ENCODE measurements at regions not wholly inside any gene's neighbourhood (a gene's known extent, or its start where the extent isn't known, plus 50 kb on each side); places are given as distances from the start of the nearest gene placed in this dataset.

DNA sequence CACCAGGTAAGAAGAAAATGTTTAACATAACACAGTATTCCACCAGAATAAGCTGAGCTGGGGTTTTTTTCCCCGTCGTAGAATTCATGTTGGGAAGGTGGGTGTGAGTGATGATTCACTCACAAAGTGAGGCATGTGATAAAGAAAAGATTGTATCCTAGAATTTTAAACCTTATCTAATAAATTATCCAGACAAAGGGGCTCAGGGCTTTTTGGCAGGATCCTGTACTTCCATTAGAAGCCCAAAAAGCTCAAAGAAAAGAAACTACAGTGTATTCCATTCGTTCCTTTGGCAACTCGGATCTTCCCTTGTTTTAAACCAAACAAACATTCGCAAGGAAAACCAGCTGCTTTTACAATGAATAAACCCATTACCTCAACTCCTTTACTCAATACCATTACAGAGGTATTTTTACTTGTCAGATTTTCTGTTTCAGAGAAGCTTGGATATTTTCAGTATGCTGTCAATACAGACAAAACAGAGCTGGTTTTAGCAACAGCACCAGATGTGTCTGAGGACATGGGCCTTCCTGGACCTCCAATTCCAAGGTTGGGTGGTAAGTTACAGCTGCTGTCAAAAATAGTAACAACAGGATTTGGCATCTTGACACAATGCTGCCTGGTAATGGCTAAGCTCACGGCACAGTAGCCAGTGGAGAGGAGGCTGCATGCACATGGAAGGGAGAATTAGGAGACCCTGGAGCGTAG lies 159.9 kb upstream of the RUNX1 start:
- peak; percentile 35 for DNase-seq

DNA sequence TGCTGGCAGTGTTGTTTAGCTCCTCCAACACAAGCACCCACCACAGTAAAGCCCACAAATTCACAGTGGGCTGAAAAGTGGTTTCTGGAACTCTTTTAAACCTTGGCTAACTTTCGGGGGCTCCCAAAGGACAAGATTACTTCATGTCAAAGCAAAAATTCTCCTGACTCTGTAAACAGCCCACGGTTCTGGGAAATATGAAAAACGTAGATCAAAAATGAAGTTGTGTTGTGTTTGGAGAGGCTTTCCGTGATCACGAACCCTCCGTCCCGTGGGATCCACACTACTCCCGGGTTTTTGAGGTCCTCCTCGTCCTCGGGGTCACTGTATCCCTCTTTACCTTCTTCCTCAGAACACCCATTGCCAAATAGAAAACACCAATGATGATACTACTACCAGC lies 159.0 kb upstream of the RUNX1 start:
- DNase-seq, result no peak

GRCh38 chr21:35207322-35207721 lies 158.2 kb upstream of the RUNX1 start:
- DNase-seq, result no peak

DNA sequence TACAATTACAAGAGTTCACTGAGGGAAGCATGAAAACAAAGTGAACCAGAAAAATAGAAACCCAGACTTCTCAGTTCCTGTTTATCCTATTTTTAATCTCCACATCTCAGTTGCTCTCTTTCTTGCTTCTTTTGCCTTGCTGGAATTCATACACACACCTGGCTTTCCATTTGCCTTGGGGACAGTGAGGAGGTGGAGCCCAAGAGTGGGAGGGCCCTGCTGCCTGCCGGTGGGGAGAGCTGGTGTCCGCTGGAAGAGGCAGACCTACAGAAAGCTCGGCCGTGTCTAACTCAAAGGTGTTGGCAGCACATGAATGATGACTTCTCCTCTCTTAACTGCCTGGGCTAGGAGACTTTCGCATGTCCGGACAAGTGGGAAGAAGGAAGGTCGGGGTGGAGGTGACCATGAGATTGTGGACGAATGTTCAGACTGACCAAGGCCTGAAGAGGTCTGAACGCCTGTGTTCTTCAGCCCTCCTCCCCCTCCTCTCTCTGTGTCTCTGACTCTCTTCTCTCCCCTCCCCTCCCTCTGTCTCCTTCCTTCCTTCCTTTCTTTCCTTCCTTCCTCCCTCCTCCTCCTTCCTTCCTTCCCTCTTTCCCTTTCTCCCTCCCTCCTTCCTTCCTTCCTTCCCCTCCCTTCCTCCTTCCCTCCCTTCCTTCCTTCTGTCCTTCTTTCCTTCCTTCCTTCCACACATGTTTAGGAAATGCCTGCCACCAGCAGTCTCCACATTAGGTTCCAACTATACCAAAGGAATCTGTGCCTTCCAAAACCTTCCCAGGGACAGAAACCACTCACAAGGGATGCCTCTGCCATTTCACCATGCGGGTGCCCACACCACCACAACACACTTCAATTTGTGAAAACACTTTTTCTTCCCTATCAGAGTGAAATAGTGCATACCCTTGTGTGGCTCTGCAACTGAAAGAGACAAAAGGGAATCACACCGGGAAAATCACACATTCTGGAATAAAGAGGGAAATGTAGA lies 157.3 kb upstream of the RUNX1 start:
- no peak for DNase-seq

DNA sequence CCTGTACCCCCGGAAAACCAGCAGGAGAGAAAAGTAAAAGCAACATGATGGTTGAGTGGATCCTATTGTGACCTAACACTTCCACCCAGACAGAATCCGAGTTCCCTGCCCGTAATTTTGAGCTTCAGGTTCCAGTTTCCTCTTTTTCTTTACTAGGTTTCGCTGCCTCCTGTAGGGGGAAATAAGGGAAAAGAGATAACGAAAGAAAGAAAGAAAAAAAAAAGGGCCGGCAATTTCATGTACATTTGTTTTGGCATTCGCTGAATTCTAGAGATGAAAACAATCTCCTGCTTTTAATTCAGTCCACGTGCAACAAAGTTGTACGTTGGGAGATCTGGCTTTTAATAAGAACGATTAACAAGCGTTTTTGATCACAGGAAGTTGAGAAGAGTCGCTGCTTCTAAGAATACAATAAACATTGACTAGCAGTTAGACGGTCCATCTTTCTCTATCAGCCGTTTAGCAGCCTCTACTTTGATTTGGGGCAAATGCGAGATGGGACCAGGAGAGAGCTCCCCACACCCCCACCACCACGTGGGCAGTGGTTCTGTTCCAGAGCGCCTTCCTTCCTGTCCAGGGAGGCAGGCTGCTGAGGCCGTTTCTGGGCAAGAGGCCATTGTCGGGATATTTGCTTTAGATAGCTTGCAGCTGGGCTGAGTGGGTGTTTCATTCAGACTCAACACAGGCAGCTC lies 155.9 kb upstream of the RUNX1 start:
- peak; percentile 78 for DNase-seq

- DNase-seq, result no peak
Measured at GRCh38 chr21:35204125-35204524, 155.0 kb upstream of the RUNX1 start.

DNA sequence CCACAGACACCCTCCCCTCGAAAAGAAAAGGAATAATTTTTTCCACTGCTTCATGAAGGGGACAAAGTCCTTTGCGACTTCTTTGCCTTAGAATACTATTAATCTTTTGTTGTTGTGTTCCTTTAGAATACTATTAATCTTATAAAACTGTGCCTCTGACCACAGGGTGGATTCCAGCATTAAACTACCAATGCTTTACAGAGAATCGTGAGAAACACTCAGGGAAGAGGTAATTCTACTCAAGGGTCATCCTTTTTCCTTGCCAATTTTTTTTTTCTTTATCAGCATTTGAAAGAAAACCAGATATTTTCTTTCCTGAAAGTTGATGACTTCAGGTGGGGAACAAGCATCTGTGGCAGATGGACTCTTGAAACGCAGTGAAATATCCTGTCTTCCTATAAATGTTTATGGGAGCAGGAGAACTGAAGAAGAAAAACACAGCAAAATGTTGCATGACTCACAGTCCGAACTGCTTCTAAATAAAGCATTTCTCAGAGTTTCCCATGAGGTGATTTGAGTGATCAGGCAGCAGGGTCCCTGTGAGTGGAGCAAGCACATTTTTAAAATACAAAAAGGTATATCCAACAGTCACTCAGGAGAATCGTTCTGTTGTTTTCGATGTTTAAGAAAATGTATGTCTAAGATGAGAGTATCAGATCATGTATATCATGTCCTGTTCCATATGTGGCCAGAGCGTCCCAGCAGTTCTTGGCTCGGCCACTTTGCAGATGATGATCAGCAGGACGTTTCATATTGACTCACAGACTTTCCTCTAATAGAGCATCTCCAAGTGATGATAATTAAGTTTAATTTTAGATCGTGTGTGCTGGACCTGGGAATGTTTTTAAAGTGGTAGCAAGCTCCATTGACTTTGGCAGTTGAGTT lies 154.2 kb upstream of the RUNX1 start:
- DNase-seq, result peak; percentile 88

GRCh38 chr21:35202431-35202830 lies 153.3 kb upstream of the RUNX1 start:
- no peak for DNase-seq

GRCh38 chr21:35201799-35202198 lies 152.7 kb upstream of the RUNX1 start:
- DNase-seq, result no peak

GRCh38 chr21:35201288-35201687 lies 152.2 kb upstream of the RUNX1 start:
- no peak for DNase-seq

- DNase-seq, result no peak
Measured at GRCh38 chr21:35199733-35200015, 150.6 kb upstream of the RUNX1 start.

GRCh38 chr21:35198982-35199732 lies 150.1 kb upstream of the RUNX1 start:
- no peak for DNase-seq

DNA sequence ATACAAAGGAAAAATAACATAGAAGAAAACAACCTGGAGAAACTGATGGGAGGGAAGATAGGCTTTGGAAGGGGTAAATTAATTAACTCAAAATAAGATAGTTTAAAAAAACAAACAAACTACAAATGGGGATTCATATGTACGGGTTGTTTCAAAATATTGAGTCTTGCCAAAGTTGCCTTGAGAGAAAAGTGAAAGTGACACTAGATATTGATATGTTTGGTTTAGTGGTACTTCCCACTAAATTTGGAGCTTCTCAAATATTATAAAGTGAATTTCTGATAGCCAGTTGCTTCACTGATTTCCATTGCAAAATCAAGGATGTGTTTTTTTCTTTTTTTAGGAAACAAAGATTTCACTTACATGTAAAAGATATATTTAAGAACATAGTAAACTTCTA lies 149.5 kb upstream of the RUNX1 start:
- no peak for DNase-seq

DNA sequence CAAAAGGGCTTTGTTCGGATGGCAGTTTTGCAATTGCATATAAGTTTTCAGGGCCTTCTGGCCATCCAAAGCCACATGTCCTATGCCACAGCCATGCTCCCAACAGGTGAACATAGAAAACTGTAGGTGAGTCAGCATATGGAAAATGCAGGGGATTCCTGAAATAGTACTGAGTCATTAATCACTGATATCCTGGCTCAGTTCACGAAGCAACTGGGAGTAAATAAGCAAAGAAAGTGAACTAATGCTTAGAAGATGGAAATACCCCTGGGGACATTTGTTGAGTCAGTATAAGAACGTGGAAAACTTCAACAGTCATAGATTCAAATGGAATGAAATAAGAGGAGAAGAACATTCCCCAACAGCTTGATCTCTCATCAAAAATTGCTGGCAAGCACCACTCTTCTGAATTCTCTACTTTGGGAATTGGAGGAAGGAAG lies 148.9 kb upstream of the RUNX1 start:
- peak; percentile 98 for DNase-seq

GRCh38 chr21:35197191-35197590 lies 148.1 kb upstream of the RUNX1 start:
- no peak for DNase-seq

- no peak for DNase-seq
Measured at GRCh38 chr21:35196128-35196527, 147.0 kb upstream of the RUNX1 start.

DNA sequence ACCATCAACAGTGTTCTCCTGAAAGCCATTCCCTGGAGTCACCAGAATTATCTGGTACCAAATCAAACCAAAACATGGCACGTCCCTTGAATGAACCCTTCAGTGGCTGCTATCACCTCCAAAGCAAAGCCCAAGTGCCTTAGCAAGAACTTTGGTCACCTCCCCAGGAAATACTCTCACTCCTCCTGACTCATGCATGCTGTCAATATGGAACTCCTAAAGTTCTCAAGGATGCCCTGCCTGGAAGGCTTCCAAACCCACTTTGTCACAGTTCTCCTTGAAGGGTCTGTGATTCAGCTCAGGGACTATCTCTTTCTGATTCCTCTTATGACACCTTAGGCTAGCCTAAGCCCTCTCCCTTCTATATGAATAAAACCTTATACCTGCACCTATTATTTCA lies 146.1 kb upstream of the RUNX1 start:
- peak; percentile 83 for DNase-seq

GRCh38 chr21:35191754-35192153 lies 142.7 kb upstream of the RUNX1 start:
- DNase-seq, result no peak

GRCh38 chr21:35191128-35191527 lies 142.0 kb upstream of the RUNX1 start:
- DNase-seq, result no peak

DNA sequence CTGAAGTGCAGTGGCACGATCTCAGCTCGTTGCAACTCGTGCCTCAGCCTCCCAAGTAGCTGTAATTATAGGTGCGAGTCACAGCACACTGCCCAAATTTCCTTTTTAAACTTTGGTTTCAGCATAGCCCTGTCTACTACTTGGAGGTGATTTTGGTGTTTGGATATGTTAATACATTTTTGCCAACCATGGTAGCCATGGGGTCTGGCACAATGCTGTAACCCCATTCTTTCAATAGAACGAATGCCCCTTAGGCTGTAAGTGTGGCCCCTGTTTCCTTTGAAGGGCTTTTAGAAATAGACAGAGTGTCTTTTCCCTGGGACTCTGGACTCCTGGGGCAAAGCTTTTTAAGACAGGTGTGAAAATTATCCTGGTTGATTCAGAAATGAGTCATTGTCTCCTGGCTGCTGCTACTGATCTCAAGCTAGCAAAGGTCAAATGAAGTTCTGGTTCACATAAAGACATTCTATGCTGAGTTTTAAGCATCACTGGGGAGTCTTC lies 141.1 kb upstream of the RUNX1 start:
- no peak for DNase-seq
